Liver (tissue), 8 donors: ENCODE measurements at regions not wholly inside any gene's neighbourhood (a gene's known extent, or its start where the extent isn't known, plus 50 kb on each side); places are given as distances from the start of the nearest gene placed in this dataset.
A peak's percentile ranks its signal among the peaks of the same experiment; 100 is the strongest.

ENCODE experiments used
- DNase-seq: peaks from one replicate; pipeline ENCODE4 v3.0.0-alpha.2; 2017; ENCODE audit warnings: low spot score
- H3K27ac ChIP-seq, 2 donors: one replicate each; pipeline ENCODE4 v1.7.0; 2013; ENCODE audit warnings: inconsistent platforms in 2 of 2, low read length in 2 of 2, control low read depth in 1 of 2, low read depth in 1 of 2, mild to moderate bottlenecking in 1 of 2
- H3K27me3 ChIP-seq, 4 donors: one replicate each; pipeline versions ENCODE4 v1.6.1 to v1.7.0; 2013; ENCODE audit warnings: low read length in 3 of 4, inconsistent platforms in 1 of 4, mild to moderate bottlenecking in 1 of 4, moderate library complexity in 1 of 4; ENCODE audit not compliant: control insufficient read depth in 4 of 4, insufficient read depth in 4 of 4
- H3K36me3 ChIP-seq, 4 donors: one replicate each; pipeline versions ENCODE4 v1.6.1 to v1.7.0; 2013; ENCODE audit warnings: low read length in 3 of 4, mild to moderate bottlenecking in 3 of 4, low read depth in 1 of 4, moderate library complexity in 1 of 4; ENCODE audit not compliant: control insufficient read depth in 4 of 4, insufficient read depth in 3 of 4
- H3K4me1 ChIP-seq, 4 donors: one replicate each; pipeline versions ENCODE4 v1.6.1 to v1.7.0; 2013; ENCODE audit warnings: low read length in 3 of 4, mild to moderate bottlenecking in 3 of 4, moderate library complexity in 1 of 4; ENCODE audit not compliant: control insufficient read depth in 4 of 4, insufficient read depth in 4 of 4
- H3K4me3 ChIP-seq, 3 donors: one replicate each; pipeline versions ENCODE4 v1.6.1 to v1.7.0; 2013; ENCODE audit warnings: low read length in 3 of 3, control low read depth in 1 of 3, low read depth in 1 of 3, mild to moderate bottlenecking in 1 of 3
- H3K9ac ChIP-seq, 2 donors: one replicate each; pipeline ENCODE4 v1.7.0; 2013; ENCODE audit warnings: low read length in 2 of 2, mild to moderate bottlenecking in 2 of 2, moderate library complexity in 2 of 2, control low read depth in 1 of 2, low read depth in 1 of 2
- H3K9me3 ChIP-seq, 4 donors: one replicate each; pipeline versions ENCODE4 v1.6.1 to v1.7.0; 2013; ENCODE audit warnings: low read length in 3 of 4; ENCODE audit not compliant: control insufficient read depth in 4 of 4
- FOXA1 ChIP-seq: IDR thresholded peaks from 2 replicates; pipeline ENCODE4 v1.6.1; 2016; ENCODE audit warnings: antibody characterized with exemption
- GABPA ChIP-seq, 2 donors: IDR thresholded peaks in 1 of 2; conservative IDR thresholded peaks in 1 of 2; 2 replicates each; pipeline ENCODE4 v1.6.1; 2016; ENCODE audit warnings: antibody characterized with exemption in 2 of 2, mild to moderate bottlenecking in 1 of 2, moderate library complexity in 1 of 2
- HNF4A ChIP-seq, 2 donors: conservative IDR thresholded peaks; 2 replicates each; pipeline ENCODE4 v1.6.1; 2016; ENCODE audit warnings: antibody characterized with exemption in 2 of 2, mild to moderate bottlenecking in 2 of 2
- HNF4G ChIP-seq: IDR thresholded peaks from 2 replicates; pipeline ENCODE4 v1.6.1; 2016; ENCODE audit warnings: antibody characterized with exemption
- JUND ChIP-seq, 2 donors: IDR thresholded peaks; 2 replicates each; pipeline ENCODE4 v1.6.1; 2016; ENCODE audit warnings: antibody characterized with exemption in 2 of 2
- NR2F2 ChIP-seq: IDR thresholded peaks from 2 replicates; pipeline ENCODE4 v1.6.1; 2016; ENCODE audit warnings: antibody characterized with exemption
- RAD21 ChIP-seq, 2 donors: IDR thresholded peaks; 2 replicates each; pipeline ENCODE4 v1.6.1; 2016; ENCODE audit warnings: antibody characterized with exemption in 2 of 2, mild to moderate bottlenecking in 2 of 2
- RXRA ChIP-seq, 2 donors: IDR thresholded peaks; 2 replicates each; pipeline ENCODE4 v1.6.1; 2017 to 2018; ENCODE audit warnings: antibody characterized with exemption in 2 of 2, mild to moderate bottlenecking in 1 of 2
- SP1 ChIP-seq: IDR thresholded peaks from 2 replicates; pipeline ENCODE4 v1.6.1; 2018; ENCODE audit warnings: antibody characterized with exemption, mild to moderate bottlenecking
- YY1 ChIP-seq: IDR thresholded peaks from 2 replicates; pipeline ENCODE4 v1.6.1; 2016; ENCODE audit warnings: antibody characterized with exemption, mild to moderate bottlenecking
- WGBS: extraction: QIAGEN DNeasy Blood & Tissue Kit; methylation state at CpG from one replicate; pipeline ENCODE4 v1.1.7; 2013; 5-methylcytosine and 5-hydroxymethylcytosine counted together
- TF ChIP-seq, protein P1 (sequence below): fragments of 150-350 bp; IDR thresholded peaks from 2 replicates; pipeline ENCODE4 v1.5.1; 2017; ENCODE audit warnings: improper control_type of control experiment, low read depth, low read length; ENCODE audit not compliant: missing input control
- TF ChIP-seq, protein P2 (sequence below): IDR thresholded peaks from 2 replicates; pipeline ENCODE4 v1.6.1; 2016; ENCODE audit warnings: antibody characterized with exemption, mild to moderate bottlenecking
- TF ChIP-seq, protein P3 (sequence below): IDR thresholded peaks from 2 replicates; pipeline ENCODE4 v1.6.1; 2016; ENCODE audit warnings: antibody characterized with exemption
- TF ChIP-seq, protein P4 (sequence below): IDR thresholded peaks from 2 replicates; pipeline ENCODE4 v1.6.1; 2016; ENCODE audit warnings: antibody characterized with exemption
- donor health status: healthy.
- donor health status: healthy.
- donor health status: healthy.
- donor health status: healthy.
- donor health status: healthy.

DNA sequence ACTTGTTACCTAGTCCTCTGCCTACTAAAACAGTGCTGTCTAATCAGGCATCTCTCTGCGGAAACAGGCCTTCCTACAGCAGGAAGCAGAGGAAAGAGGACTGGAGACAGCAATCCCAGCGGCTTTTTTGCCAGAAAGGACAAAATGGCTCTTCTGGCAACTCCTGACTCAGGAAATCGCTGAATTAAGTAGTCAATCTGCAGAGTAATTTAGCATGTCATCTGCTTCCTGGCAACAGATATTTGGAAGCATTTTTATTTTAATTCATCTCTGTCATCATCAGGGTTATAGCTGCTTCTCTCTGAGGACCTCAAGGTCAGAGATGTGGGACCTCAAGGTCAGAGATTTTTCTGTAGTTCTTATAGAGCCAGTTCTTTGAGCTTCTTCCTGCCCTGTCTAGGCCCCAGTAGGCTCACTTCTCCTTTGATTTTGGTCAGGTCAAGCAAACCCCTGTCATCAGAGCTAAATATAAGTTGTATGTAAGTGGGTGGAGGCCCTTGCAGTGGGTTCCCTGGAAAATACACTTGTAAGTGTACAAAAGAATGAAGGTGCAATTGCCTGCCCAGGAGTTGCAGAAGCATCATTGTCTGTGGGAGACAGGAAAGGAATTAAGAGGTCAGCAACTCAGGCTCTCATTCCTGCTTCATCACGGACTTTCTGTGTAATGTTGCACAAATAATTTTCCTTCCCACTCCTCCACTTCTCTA lies 229.4 kb downstream of the ALDH8A1 start:
- H3K9ac ChIP-seq: no peak overlapping the region
- DNase-seq: no peak

DNA sequence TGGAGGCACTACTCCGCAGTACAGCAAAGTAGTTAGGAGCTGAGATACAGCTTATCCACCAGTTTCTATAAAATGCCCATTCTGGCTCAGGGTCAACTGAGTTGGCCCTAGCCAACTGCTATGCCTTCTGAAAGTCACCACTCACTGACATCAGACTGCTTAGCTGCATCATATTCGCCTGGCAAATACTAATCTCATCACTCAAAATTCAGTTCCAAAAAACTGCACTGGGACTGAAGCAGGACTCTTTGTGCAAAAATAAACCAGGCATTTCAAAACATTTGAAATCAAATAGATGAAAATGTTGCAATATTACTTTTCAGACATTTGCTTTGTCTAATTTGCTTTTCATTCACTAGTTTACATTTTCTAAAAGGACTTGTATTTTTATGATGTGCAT lies 230.0 kb downstream of the ALDH8A1 start:
- Histone ChIP-seq H3K9me3 (no peaks in the 10 kb centered on the region), H3K27ac (peak overlapping the region in 1 of 2 donors; percentile 31), H3K4me3 (no peak overlapping the region), H3K9ac (no peak overlapping the region), H3K27me3 (no peaks in the 10 kb centered on the region), H3K36me3 (no peaks in the 10 kb centered on the region), H3K4me1 (no peaks in the 10 kb centered on the region)
- TF ChIP-seq NR2F2 (no peak), YY1 (no peak), JUND (IDR thresholded peaks at IDR 0.05) (no peak), HNF4G (no peak), FOXA1 (no peak), SP1 (no peak), HNF4A (conservative IDR thresholded peaks at IDR 0.05) (no peak), GABPA (IDR thresholded peaks at IDR 0.05 in 1 of 2, conservative IDR thresholded peaks at IDR 0.05 in 1 of 2) (no peak)
- TF ChIP-seq, protein P1, sequence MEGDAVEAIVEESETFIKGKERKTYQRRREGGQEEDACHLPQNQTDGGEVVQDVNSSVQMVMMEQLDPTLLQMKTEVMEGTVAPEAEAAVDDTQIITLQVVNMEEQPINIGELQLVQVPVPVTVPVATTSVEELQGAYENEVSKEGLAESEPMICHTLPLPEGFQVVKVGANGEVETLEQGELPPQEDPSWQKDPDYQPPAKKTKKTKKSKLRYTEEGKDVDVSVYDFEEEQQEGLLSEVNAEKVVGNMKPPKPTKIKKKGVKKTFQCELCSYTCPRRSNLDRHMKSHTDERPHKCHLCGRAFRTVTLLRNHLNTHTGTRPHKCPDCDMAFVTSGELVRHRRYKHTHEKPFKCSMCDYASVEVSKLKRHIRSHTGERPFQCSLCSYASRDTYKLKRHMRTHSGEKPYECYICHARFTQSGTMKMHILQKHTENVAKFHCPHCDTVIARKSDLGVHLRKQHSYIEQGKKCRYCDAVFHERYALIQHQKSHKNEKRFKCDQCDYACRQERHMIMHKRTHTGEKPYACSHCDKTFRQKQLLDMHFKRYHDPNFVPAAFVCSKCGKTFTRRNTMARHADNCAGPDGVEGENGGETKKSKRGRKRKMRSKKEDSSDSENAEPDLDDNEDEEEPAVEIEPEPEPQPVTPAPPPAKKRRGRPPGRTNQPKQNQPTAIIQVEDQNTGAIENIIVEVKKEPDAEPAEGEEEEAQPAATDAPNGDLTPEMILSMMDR: no peak
- TF ChIP-seq, protein P2, sequence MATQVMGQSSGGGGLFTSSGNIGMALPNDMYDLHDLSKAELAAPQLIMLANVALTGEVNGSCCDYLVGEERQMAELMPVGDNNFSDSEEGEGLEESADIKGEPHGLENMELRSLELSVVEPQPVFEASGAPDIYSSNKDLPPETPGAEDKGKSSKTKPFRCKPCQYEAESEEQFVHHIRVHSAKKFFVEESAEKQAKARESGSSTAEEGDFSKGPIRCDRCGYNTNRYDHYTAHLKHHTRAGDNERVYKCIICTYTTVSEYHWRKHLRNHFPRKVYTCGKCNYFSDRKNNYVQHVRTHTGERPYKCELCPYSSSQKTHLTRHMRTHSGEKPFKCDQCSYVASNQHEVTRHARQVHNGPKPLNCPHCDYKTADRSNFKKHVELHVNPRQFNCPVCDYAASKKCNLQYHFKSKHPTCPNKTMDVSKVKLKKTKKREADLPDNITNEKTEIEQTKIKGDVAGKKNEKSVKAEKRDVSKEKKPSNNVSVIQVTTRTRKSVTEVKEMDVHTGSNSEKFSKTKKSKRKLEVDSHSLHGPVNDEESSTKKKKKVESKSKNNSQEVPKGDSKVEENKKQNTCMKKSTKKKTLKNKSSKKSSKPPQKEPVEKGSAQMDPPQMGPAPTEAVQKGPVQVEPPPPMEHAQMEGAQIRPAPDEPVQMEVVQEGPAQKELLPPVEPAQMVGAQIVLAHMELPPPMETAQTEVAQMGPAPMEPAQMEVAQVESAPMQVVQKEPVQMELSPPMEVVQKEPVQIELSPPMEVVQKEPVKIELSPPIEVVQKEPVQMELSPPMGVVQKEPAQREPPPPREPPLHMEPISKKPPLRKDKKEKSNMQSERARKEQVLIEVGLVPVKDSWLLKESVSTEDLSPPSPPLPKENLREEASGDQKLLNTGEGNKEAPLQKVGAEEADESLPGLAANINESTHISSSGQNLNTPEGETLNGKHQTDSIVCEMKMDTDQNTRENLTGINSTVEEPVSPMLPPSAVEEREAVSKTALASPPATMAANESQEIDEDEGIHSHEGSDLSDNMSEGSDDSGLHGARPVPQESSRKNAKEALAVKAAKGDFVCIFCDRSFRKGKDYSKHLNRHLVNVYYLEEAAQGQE: no peak
- 73% methylated on average over 2 of the region's 2 CpGs for WGBS
- no peak for DNase-seq

More for the DNA sequence above, 229.4 kb downstream of the ALDH8A1 start:
- peak overlapping the region; percentile 19 to 31 for H3K27ac ChIP-seq
- H3K4me3 ChIP-seq: no peak overlapping the region
- no peaks in the 10 kb centered on the region for H3K4me1 ChIP-seq
- no peaks in the 10 kb centered on the region for H3K9me3 ChIP-seq
- TF ChIP-seq NR2F2 (peak; percentile 90), RAD21 (IDR thresholded peaks at IDR 0.05) (peak in 1 of 2 donors; percentile 35), YY1 (peak; percentile 53), RXRA (IDR thresholded peaks at IDR 0.05) (peak in 1 of 2 donors; percentile 16)
- TF ChIP-seq, protein P3, sequence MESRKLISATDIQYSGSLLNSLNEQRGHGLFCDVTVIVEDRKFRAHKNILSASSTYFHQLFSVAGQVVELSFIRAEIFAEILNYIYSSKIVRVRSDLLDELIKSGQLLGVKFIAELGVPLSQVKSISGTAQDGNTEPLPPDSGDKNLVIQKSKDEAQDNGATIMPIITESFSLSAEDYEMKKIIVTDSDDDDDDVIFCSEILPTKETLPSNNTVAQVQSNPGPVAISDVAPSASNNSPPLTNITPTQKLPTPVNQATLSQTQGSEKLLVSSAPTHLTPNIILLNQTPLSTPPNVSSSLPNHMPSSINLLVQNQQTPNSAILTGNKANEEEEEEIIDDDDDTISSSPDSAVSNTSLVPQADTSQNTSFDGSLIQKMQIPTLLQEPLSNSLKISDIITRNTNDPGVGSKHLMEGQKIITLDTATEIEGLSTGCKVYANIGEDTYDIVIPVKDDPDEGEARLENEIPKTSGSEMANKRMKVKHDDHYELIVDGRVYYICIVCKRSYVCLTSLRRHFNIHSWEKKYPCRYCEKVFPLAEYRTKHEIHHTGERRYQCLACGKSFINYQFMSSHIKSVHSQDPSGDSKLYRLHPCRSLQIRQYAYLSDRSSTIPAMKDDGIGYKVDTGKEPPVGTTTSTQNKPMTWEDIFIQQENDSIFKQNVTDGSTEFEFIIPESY: no peak
- TF ChIP-seq, protein P4, sequence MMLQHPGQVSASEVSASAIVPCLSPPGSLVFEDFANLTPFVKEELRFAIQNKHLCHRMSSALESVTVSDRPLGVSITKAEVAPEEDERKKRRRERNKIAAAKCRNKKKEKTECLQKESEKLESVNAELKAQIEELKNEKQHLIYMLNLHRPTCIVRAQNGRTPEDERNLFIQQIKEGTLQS: no peak
- H3K27me3 ChIP-seq: no peaks in the 10 kb centered on the region
- WGBS: 62% methylated on average over 4 of the region's 4 CpGs
- no peaks in the 10 kb centered on the region for H3K36me3 ChIP-seq
